NCI-H748 treated with DMSO at 0.1 percent for 48 hours (cell line): ENCODE measurements at regions not wholly inside any gene's neighbourhood (a gene's known extent, or its start where the extent isn't known, plus 50 kb on each side); places are given as distances from the start of the nearest gene placed in this dataset.

Experiments
- DNase-seq: peaks from one replicate; lab custom pipeline; 2025; lab: John Stamatoyannopoulos, UW

GRCh38 chr14:89524412-89524811, 107.4 kb upstream of the FOXN3 start:
- no peak for DNase-seq

DNA sequence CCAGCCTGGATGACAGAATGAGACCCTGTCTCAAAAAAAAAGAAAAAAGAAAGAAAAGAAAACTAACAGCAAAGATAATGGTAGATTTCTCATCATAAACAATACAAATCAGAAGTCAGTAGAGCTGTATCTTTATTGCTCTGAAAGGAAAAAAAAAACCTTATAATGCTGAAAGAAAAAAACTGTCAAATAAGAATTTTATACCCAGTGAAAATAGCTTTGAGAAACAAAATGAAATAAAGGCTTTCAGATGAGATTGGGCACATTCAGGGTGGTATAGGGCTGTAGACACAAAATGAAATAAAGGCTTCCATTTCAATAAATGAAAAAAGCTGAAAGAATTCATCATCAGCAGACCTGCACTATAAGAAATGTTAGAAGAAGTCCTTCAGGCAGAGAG, 105.0 kb upstream of the FOXN3 start:
- no peak for DNase-seq

DNA sequence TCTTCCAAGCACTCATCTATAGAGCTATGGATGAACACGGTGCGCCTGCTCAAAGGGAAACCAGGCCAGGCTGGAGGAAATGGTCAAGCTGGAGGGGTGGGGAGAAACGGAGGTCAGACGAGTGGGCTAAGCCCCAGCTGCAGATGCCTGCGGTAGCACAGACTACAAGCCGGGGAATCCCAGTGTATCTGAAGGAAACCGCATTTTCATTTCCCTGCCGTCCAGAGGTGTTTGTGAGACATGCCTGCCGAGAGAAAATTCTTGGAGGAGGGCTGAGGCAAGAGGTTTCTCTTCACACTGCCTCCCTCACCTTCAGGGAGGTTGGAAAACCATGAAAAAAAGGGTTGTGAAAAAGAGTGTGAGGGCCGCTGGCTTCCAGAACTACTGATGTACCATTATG, 102.0 kb upstream of the FOXN3 start:
- no peak for DNase-seq

DNA sequence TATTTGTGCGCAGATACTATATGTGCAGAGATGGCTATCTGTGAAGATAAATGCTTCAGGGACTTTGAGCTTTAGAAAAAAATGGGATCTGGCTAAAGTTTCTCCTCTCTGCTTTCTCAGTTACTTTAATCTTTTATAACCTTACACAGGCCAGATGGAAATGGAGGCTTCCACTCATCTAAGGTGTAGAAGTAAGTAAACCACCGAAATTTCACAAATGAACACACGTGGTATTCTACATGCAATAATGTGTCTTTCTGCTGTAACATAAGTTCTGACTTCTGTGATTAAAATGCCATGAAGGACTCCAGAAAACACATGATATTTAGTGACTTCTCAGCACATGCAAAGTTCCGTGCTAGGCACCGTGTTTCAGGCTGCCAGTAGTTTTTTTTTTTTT, 99.1 kb upstream of the FOXN3 start:
- DNase-seq = no peak

GRCh38 chr14:89514601-89515000, 97.6 kb upstream of the FOXN3 start:
- DNase-seq = no peak

DNA sequence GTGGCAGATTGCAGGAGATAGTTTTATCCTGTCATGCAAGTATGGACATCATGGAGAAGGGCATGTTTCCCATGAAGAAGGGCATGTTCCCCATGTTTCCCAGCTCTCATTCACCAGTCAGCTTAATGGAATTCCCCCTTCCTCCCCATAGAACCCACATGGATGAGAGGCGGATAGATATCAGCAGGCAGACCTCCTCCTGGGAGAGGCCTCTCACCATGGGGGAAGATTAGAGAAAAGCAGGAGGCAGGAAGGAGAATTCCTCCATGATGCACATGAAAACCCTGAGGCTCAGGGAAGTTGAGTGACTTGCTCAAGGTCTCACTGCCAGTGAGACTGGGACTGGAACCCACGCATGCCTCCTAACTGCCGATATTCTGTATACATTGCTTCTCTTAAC, 92.9 kb upstream of the FOXN3 start:
- DNase-seq = no peak

DNA sequence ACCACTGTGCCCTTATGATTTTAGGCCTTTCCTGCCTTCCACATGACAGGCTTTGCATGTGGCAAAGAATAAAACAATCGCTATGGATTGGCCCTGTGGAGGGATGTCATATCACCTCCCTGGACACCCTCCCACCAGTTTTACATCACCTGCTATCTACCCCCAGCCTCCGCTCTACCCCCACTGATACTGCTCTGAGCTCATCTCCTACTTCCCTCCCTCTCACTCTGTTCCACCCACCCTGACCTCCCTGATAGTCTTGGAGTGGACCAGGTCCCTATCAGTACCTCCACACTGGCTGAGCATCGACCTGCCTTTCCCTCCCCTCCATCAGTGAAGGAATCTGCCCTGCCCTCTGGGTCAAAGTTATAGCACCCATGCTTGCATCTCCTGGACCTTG, 91.8 kb upstream of the FOXN3 start:
- no peak for DNase-seq

DNA sequence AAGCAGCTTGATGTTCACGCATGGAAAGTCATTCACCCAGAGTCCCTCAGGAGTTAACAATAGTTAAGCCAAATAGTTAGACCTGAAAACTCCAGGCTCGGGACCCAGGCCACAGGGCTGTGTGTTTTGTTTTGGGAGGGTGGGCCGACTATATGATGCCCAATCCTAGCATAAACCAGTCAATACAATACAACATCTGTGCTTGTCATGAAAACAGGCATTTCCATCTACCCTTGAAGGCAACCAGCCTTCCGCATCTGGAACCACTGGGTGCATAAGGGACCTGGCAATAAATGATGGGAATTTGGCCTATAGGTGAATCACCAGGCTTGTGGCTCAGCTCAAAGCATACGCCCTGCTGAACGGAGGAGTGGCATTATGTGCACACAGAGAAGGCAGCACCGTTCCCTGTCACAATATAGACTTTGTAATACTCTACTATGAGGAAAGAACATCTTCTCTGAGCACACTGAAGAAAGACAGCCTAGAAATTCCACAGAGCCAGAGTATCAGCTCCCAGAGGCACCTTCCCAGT, 91.0 kb upstream of the FOXN3 start:
- DNase-seq = no peak

GRCh38 chr14:89507521-89507920, 90.5 kb upstream of the FOXN3 start:
- DNase-seq = no peak

DNA sequence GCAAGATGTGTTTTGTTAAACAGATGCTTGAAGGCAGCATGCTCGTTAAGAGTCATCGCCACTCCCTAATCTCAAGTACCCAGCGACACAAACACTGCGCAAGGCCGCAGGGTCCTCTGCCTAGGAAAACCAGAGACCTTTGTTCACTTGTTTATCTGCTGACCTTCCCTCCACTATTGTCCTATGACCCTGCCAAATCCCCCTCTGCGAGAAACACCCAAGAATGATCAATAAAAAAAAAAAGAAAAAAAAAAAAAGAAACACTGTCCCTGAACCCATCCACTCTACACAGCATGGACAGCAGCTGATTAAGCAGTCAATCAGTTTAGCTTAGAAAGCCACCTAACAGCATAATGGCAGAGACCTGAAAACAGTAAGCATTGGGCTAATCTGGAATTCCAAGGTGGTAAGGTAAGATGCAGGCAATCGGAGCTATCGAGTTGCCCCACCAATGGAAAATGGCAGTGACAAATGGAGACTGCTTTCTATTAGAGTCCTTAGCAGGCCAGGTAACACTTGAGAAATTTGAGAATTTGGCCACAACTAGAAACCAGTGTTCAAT, 89.9 kb upstream of the FOXN3 start:
- peak; percentile 44 for DNase-seq

- DNase-seq = no peak
These were observed 87.7 kb upstream of the FOXN3 start for GRCh38 chr14:89504602-89505313.

GRCh38 chr14:89504091-89504490, 87.1 kb upstream of the FOXN3 start:
- no peak for DNase-seq

DNA sequence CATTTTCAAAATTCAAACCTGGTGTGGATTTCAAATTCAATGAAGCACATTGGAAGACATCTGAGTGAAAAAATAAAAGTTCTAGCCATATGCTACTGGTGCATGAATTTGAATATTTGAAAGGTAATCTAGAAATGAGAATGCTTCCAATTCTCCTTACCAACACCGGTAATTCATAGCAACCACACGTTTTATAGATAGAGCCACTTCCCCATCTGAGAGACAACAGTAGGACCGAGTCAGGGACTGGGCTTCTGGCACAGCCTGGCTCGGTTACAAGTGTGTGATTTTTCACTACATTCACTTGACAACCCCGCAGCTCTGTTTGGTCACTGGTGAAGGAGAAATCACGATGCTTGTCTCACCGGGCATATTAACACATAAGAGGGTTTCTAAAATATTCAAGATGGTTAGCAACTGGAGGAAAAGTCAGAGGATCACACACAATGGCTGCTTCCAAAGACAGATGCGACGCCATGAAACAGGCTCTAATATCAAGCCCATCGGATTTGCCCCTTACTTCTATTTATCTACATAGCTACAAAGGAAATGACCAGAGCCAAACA, 86.5 kb upstream of the FOXN3 start:
- DNase-seq = no peak

GRCh38 chr14:89502966-89503365, 85.9 kb upstream of the FOXN3 start:
- DNase-seq = no peak

- DNase-seq = no peak
These were observed 84.3 kb upstream of the FOXN3 start for GRCh38 chr14:89501381-89501780.

GRCh38 chr14:89500303-89500702, 83.3 kb upstream of the FOXN3 start:
- DNase-seq = no peak

DNA sequence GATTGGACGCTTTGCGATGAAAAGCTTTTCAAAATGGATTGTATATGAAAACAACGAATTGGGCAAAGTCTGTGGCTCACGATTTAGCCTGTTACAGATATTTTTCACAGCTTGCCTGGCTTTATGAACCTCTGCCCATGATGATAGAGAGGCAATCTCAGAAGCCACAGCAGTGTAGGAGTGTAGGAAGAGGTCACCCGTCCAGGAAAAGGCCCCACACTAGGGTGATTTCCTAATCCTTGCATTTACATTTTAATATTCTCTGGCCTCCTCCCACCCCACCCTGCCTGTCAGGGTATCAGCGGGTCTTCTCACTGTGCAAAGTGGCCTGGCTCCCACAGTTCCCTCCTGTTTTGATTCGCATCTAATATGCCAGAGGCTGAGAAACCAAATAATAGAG, 81.8 kb upstream of the FOXN3 start:
- DNase-seq = no peak

DNA sequence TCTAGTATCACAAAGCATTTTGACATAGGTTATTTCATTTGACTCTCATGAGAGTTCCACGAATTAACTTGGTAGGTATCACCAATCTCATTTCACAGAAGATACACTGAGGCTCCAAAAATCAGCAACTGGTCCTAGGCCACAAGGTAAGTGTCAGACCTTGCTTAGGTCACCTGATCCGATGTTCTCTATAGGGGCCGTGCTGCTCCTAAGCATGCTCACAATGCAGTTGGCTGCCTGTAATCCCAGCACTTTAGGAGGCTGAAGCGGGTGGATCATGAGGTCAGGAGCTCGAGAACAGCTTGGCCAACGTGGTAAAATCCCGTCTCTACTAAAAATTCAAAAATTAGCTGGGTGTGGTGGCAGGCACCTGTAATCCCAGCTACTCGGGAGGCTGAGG, 78.7 kb upstream of the FOXN3 start:
- DNase-seq = no peak

DNA sequence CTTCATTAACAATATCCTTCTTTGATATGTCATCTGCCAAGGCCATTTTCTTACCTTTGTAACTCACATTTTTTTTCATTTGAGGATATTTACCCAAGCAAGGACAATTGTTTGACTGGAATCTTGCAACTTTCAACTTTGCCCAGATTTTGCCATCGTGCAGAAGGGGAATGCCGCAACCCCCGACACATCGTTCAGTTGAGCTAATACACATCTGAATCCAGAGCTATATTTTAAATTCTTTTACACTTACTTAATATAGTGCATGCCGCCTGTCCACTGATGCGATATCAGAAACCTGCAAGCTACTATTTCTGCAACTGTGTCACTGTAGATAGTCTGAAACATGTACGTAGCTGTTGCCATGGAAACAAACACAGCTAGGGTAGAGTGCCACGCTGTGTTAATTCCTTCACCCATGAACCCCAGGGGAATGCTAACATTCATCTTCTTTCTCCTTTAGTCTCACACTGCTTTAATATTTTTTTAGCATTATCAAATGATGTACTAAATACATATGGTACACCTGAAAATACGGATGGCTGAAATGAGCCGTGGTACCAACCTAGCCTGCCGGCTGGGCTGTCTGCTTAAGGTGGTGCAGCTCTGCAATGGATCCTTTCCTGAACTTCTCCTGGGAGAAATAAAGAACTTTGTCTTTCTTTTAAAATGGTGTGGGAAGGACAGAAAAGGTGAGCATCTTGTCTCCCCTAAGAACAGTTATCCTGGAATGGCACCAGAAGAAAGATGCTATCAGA, 77.0 kb upstream of the FOXN3 start:
- peak; percentile 25 for DNase-seq

- DNase-seq = no peak
These were observed 76.4 kb upstream of the FOXN3 start for GRCh38 chr14:89493406-89493805.

GRCh38 chr14:89491711-89492381, 74.8 kb upstream of the FOXN3 start:
- no peak for DNase-seq

- DNase-seq = no peak
These were observed 73.4 kb upstream of the FOXN3 start for GRCh38 chr14:89490466-89490865.
